B cell (primary cell): ENCODE measurements at regions not wholly inside any gene's neighbourhood (a gene's known extent, or its start where the extent isn't known, plus 50 kb on each side); places are given as distances from the start of the nearest gene placed in this dataset.

Experiments used
- ATAC-seq: fragments of 200-7000 bp; cut with Tn5 transposase; one replicate; pipeline ENCODE4 v1.10.0; 2021; ENCODE audit warnings: low read depth, mild to moderate bottlenecking, moderate number of reproducible peaks, moderate library complexity
- CTCF ChIA-PET: fragments of 350-600 bp; sonication (Branson Sonifier 250); formaldehyde crosslinking; loops from one replicate; lab custom pipeline; 2021; ENCODE audit warnings: antibody characterized with exemption, inconsistent platforms; lab: Charles Lee
- POLR2A ChIA-PET: fragments of 350-600 bp; sonication (Branson Sonifier 250); formaldehyde crosslinking; loops from one replicate; lab custom pipeline; 2021; ENCODE audit warnings: antibody characterized with exemption; lab: Charles Lee
- DNase-seq: peaks from one replicate; pipeline ENCODE4 v3.0.0; 2013
- H2AFZ ChIP-seq: 2 replicates; pipeline ENCODE4 v1.6.1; 2012; ENCODE audit warnings: mild to moderate bottlenecking, low read depth, low read length; ENCODE audit not compliant: insufficient read depth, poor library complexity, severe bottlenecking
- H3K27ac ChIP-seq, 2 donors: 1 replicate in 1 of 2; 2 replicates in 1 of 2; pipeline ENCODE4 v1.5.1; 2012 to 2013; ENCODE audit warnings: low read length in 2 of 2, mild to moderate bottlenecking in 2 of 2, moderate library complexity in 1 of 2
- H3K27me3 ChIP-seq, 4 experiments: fragments of 200-600 bp in 1 of 4; sonication (generic) in 1 of 4; replicated peaks in 1 of 4; 1 replicate in 2 of 4; 2 replicates in 2 of 4; pipeline versions ENCODE4 v1.6.1 to v1.7.0; 2013 to 2016; ENCODE audit warnings: low read length in 3 of 4, mild to moderate bottlenecking in 2 of 4, mixed read lengths in 1 of 4, moderate library complexity in 1 of 4; ENCODE audit not compliant: insufficient read depth in 4 of 4, control insufficient read depth in 3 of 4; ENCODE audit errors: control extremely low read depth in 1 of 4
- H3K36me3 ChIP-seq, 2 experiments: replicated peaks in 1 of 2; 1 replicate in 1 of 2; 2 replicates in 1 of 2; pipeline versions ENCODE4 v1.6.1 to v1.7.1; 2013; ENCODE audit warnings: low read length in 1 of 2; ENCODE audit not compliant: insufficient read depth in 2 of 2, control insufficient read depth in 1 of 2; ENCODE audit errors: control extremely low read depth in 1 of 2, extremely low read depth in 1 of 2
- H3K4me1 ChIP-seq, 2 donors: fragments of 200-600 bp in 1 of 2; sonication (generic) in 1 of 2; 1 replicate in 1 of 2; 2 replicates in 1 of 2; pipeline versions ENCODE4 v1.5.1 to v1.6.1; 2013 to 2017; ENCODE audit warnings: low read length in 2 of 2; ENCODE audit not compliant: control insufficient read depth in 2 of 2, insufficient read depth in 2 of 2
- H3K4me2 ChIP-seq: replicated peaks from 2 replicates; pipeline ENCODE3; 2012; ENCODE audit warnings: mild to moderate bottlenecking, low read depth, low read length; ENCODE audit not compliant: poor library complexity, severe bottlenecking
- H3K4me3 ChIP-seq, 5 experiments: fragments of 200-600 bp in 1 of 5; sonication (generic) in 1 of 5; 1 replicate in 3 of 5; 2 replicates in 2 of 5; pipeline versions ENCODE4 v1.5.1 to v1.7.0; 2011 to 2016; ENCODE audit warnings: low read length in 4 of 5, mild to moderate bottlenecking in 4 of 5, low read depth in 2 of 5, control low read depth in 1 of 5, moderate library complexity in 1 of 5; ENCODE audit not compliant: insufficient read depth in 1 of 5; ENCODE audit errors: control extremely low read depth in 1 of 5, extremely low read depth in 1 of 5
- H3K79me2 ChIP-seq: fragments of 200-600 bp; sonication (generic); one replicate; pipeline ENCODE4 v1.6.0; 2016; ENCODE audit warnings: low read length; ENCODE audit not compliant: control insufficient read depth, insufficient read depth
- H3K9ac ChIP-seq: fragments of 200-600 bp; sonication (generic); 2 replicates; pipeline ENCODE4 v1.6.1; 2017; ENCODE audit warnings: mild to moderate bottlenecking, low read length, moderate library complexity
- H3K9me3 ChIP-seq, 3 donors: one replicate each; pipeline versions ENCODE4 v1.6.1 to v1.7.1; 2013; ENCODE audit warnings: low read length in 2 of 3; ENCODE audit not compliant: control insufficient read depth in 2 of 3, insufficient read depth in 1 of 3; ENCODE audit errors: control extremely low read depth in 1 of 3
- H4K20me1 ChIP-seq: 2 replicates; pipeline ENCODE4 v1.6.0; 2012; ENCODE audit warnings: mild to moderate bottlenecking, low read length; ENCODE audit not compliant: insufficient read depth, control insufficient read depth, poor library complexity, severe bottlenecking
- H3K27ac Mint-ChIP-seq: one replicate; pipeline ENCODE4 v1.8.0; 2021; ENCODE audit warnings: mixed read lengths
- H3K27me3 Mint-ChIP-seq: one replicate; pipeline ENCODE4 v1.8.0; 2021; ENCODE audit warnings: mixed read lengths
- H3K4me1 Mint-ChIP-seq: one replicate; pipeline ENCODE4 v1.8.0; 2021; ENCODE audit warnings: mixed read lengths
- H3K4me3 Mint-ChIP-seq: one replicate; pipeline ENCODE4 v1.8.0; 2021; ENCODE audit warnings: mixed read lengths
- H3K9me3 Mint-ChIP-seq: one replicate; pipeline ENCODE4 v1.8.0; 2022; ENCODE audit warnings: mixed read lengths; ENCODE audit not compliant: insufficient read depth
- CTCF ChIP-seq: fragments of 200-600 bp; IDR thresholded peaks from one replicate; pipeline ENCODE4 v1.8.0; 2022; ENCODE audit warnings: antibody characterized with exemption, mild to moderate bottlenecking
- EZH2 ChIP-seq: IDR thresholded peaks from 2 replicates; pipeline ENCODE4 v1.6.1; 2012; ENCODE audit warnings: borderline replicate concordance, low read depth, mild to moderate bottlenecking, moderate library complexity, low read length; ENCODE audit not compliant: insufficient read depth, poor library complexity, severe bottlenecking
- WGBS: methylation state at CpG from one replicate; pipeline ENCODE4 v1.1.5; 2013; ENCODE audit warnings: missing lambda C conversion rate; ENCODE audit not compliant: insufficient coverage; 5-methylcytosine and 5-hydroxymethylcytosine counted together
- intact Hi-C: fragments of 100-400 bp; cut with micrococcal nuclease; formaldehyde crosslinking; loops from one replicate; pipeline ENCODE4 v1.10.0; 2022

- POLR2A ChIA-PET, result no interaction called here
- no peak for ATAC-seq
Observed at GRCh38 chr11:15724601-15725000, 609.9 kb downstream of the INSC start.

GRCh38 chr11:15725246-15725645 lies 610.5 kb downstream of the INSC start:
- Histone ChIP-seq H2AFZ (no peak overlapping the region), H4K20me1 (no peaks in the 10 kb centered on the region), H3K36me3 (no peaks in the 10 kb centered on the region), H3K79me2 (no peaks in the 10 kb centered on the region), H3K27ac (no peak overlapping the region), H3K4me1 (no peaks in the 10 kb centered on the region), H3K9ac (no peak overlapping the region), H3K27me3 (no peaks in the 10 kb centered on the region), H3K4me3 (no peak overlapping the region), H3K9me3 (no peaks in the 10 kb centered on the region), H3K4me2 (no peak overlapping the region)
- WGBS, result 0% methylated on average over 1 of the region's 2 CpGs
- Mint-ChIP-seq H3K27me3 (no peaks in the 10 kb centered on the region), H3K4me3 (no peak overlapping the region), H3K27ac (no peak overlapping the region), H3K9me3 (no peaks in the 10 kb centered on the region), H3K4me1 (no peaks in the 10 kb centered on the region)
- ChIA-PET POLR2A (no interaction called here), CTCF (no interaction called here)
- DNase-seq (no peak), ATAC-seq (no peak)
- intact Hi-C loops, result no loop called here
- TF ChIP-seq CTCF, result no peak
- TF ChIP-seq EZH2, result no peak

More at GRCh38 chr11:15724601-15725000, 609.9 kb downstream of the INSC start:
- Histone ChIP-seq H3K27me3 (no peaks in the 10 kb centered on the region), H3K9ac (no peak overlapping the region), H2AFZ (no peak overlapping the region), H3K4me1 (no peaks in the 10 kb centered on the region), H3K27ac (no peak overlapping the region), H4K20me1 (no peaks in the 10 kb centered on the region), H3K4me2 (no peak overlapping the region), H3K79me2 (no peaks in the 10 kb centered on the region), H3K9me3 (no peaks in the 10 kb centered on the region), H3K36me3 (no peaks in the 10 kb centered on the region), H3K4me3 (no peak overlapping the region)
- intact Hi-C loops, result no loop called here
- TF ChIP-seq CTCF (no peak), EZH2 (no peak)
- Mint-ChIP-seq H3K27me3 (no peaks in the 10 kb centered on the region), H3K4me3 (no peak overlapping the region), H3K4me1 (no peaks in the 10 kb centered on the region), H3K27ac (no peak overlapping the region), H3K9me3 (no peaks in the 10 kb centered on the region)
- no CpG with 5 or more reads among the region's 3 CpGs for WGBS
- CTCF ChIA-PET, result no interaction called here
- no peak for DNase-seq
